CD4-positive, alpha-beta memory T cell (primary cell): ENCODE measurements at regions not wholly inside any gene's neighbourhood (a gene's known extent, or its start where the extent isn't known, plus 50 kb on each side); places are given as distances from the start of the nearest gene placed in this dataset.
"Not testable (repeated sequence)": the region's sequence is repeated elsewhere in the genome, so short reads cannot be mapped to it uniquely, and the experiment has no call there.

Source experiments
- CTCF ChIA-PET: fragments of 350-600 bp; sonication (Branson Sonifier 250); formaldehyde crosslinking; loops from one replicate; lab custom pipeline; 2021; ENCODE audit warnings: inconsistent platforms; ENCODE audit not compliant: partially characterized antibody; lab: Charles Lee
- POLR2A ChIA-PET: fragments of 350-600 bp; sonication (Branson Sonifier 250); formaldehyde crosslinking; loops from one replicate; lab custom pipeline; 2021; ENCODE audit not compliant: partially characterized antibody; lab: Charles Lee
- DNase-seq, 5 donors: peaks; one replicate each; pipeline versions ENCODE4 v3.0.0 to v3.0.0-alpha.2; 2020 to 2022; ENCODE audit warnings: mixed read lengths in 1 of 5
- H3K27ac ChIP-seq: one replicate; pipeline ENCODE4 v1.7.0; 2013; ENCODE audit warnings: low read depth, low read length
- H3K27me3 ChIP-seq: 2 replicates; pipeline ENCODE4 v1.7.0; 2013; ENCODE audit warnings: mild to moderate bottlenecking, low read length, moderate library complexity; ENCODE audit not compliant: insufficient read depth
- H3K36me3 ChIP-seq: 2 replicates; pipeline ENCODE4 v1.7.0; 2013; ENCODE audit warnings: mild to moderate bottlenecking, low read length, moderate library complexity; ENCODE audit not compliant: insufficient read depth
- H3K4me1 ChIP-seq: 2 replicates; pipeline ENCODE4 v1.7.0; 2013; ENCODE audit warnings: mild to moderate bottlenecking, low read length, moderate library complexity; ENCODE audit not compliant: insufficient read depth
- H3K4me3 ChIP-seq, 2 donors: one replicate each; pipeline ENCODE4 v1.7.0; 2013; ENCODE audit warnings: low read length in 2 of 2, mild to moderate bottlenecking in 1 of 2
- H3K9me3 ChIP-seq, 2 donors: one replicate each; pipeline ENCODE4 v1.7.0; 2013; ENCODE audit warnings: low read length in 2 of 2, control low read depth in 1 of 2; ENCODE audit not compliant: control insufficient read depth in 1 of 2
- H3K27ac Mint-ChIP-seq, 7 donors: one replicate each; pipeline ENCODE4 v1.8.0; 2020 to 2021; ENCODE audit warnings: mixed read lengths in 7 of 7, mild to moderate bottlenecking in 6 of 7, inconsistent platforms in 3 of 7, moderate library complexity in 3 of 7
- H3K27me3 Mint-ChIP-seq, 2 donors: one replicate each; pipeline ENCODE4 v1.8.0; 2020 to 2021; ENCODE audit warnings: mixed read lengths in 2 of 2
- H3K36me3 Mint-ChIP-seq, 2 donors: one replicate each; pipeline ENCODE4 v1.8.0; 2020 to 2021; ENCODE audit warnings: mixed read lengths in 2 of 2, inconsistent platforms in 1 of 2, mild to moderate bottlenecking in 1 of 2
- H3K4me1 Mint-ChIP-seq, 4 donors: one replicate each; pipeline ENCODE4 v1.8.0; 2020 to 2021; ENCODE audit warnings: mixed read lengths in 4 of 4, mild to moderate bottlenecking in 1 of 4
- H3K4me3 Mint-ChIP-seq, 8 donors: one replicate each; pipeline ENCODE4 v1.8.0; 2020 to 2021; ENCODE audit warnings: mixed read lengths in 8 of 8, mild to moderate bottlenecking in 7 of 8, moderate library complexity in 6 of 8, inconsistent platforms in 3 of 8
- H3K9me3 Mint-ChIP-seq, 8 donors: one replicate each; pipeline ENCODE4 v1.8.0; 2020 to 2021; ENCODE audit warnings: mixed read lengths in 8 of 8, mild to moderate bottlenecking in 5 of 8, inconsistent platforms in 3 of 8, moderate library complexity in 1 of 8
- intact Hi-C: fragments of 100-400 bp; cut with micrococcal nuclease; formaldehyde crosslinking; loops from one replicate; pipeline ENCODE4 v1.15.1; 2023

DNA sequence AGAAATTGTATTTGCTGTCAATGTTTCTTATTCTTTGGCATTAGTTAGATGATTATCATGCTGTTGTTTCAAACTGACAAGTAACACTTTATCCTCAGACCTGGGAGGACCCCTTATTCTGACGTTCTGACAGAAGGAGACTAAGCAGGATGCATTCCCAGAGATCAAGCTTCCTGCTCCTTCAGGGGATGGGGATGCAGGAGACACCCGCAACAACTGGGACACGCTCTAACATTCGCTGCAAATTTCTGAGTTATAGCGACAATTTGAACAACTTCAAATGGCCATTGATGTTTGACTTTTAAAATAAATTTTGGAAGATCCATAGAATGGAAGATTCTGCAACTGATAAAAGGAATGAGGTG, 69.0 kb upstream of the ZNF184 start:
- intact Hi-C loops, result loop anchor here (10.0 kb wide), 1 partner anchor 133 kb away; no protein-coding TSS in a partner anchor
- POLR2A ChIA-PET, result no interaction called here

GRCh38 chr6:27541212-27541932, 68.5 kb upstream of the ZNF184 start:
- POLR2A ChIA-PET, result no interaction called here

More for the DNA sequence above, 69.0 kb upstream of the ZNF184 start:
- H3K27me3 ChIP-seq, result peaks cover 44% of the 10 kb centered on the region
- H3K9me3 ChIP-seq, result peaks cover 0 to 2% of the 10 kb centered on the region in 2 donors
- no peak overlapping the region for H3K4me3 ChIP-seq
- H3K36me3 Mint-ChIP-seq, result no peaks in the 10 kb centered on the region
- no peak overlapping the region for H3K27ac ChIP-seq
- H3K9me3 Mint-ChIP-seq, result peaks cover 0 to 56% (median 30%) of the 10 kb centered on the region in 8 donors
- no peak overlapping the region for H3K27ac Mint-ChIP-seq
- CTCF ChIA-PET, result no interaction called here
- peaks cover 14% of the 10 kb centered on the region for H3K4me1 ChIP-seq
- peaks cover 70 to 75% of the 10 kb centered on the region in 2 donors for H3K27me3 Mint-ChIP-seq
- no peak for DNase-seq
- H3K4me1 Mint-ChIP-seq, result peaks cover 0 to 14% (median 10%) of the 10 kb centered on the region in 4 donors
- H3K4me3 Mint-ChIP-seq, result no peak overlapping the region
- no peaks in the 10 kb centered on the region for H3K36me3 ChIP-seq

DNA sequence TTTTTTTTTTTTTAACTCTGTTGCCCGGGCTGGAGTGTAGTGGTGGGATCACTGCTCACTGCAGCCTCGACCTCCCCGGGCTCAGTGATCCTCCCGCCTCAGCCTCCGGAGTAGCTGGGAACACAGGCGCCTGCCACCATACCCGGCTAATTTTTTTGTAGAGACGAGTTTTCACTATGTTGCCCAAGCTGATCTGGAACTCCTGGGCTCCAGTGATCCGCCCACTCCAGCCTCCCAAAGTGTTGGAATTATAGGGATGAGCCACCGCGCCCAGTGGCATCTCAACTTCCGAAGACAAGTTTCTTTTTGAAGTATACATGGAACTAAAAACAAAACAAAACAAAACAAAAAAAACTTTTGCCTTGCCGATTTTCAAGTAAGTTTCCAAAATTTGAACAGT, 66.6 kb upstream of the ZNF184 start:
- H3K27me3 ChIP-seq, result peaks cover 20% of the 10 kb centered on the region
- intact Hi-C loops, result no loop called here
- H3K36me3 Mint-ChIP-seq, result no peaks in the 10 kb centered on the region
- peaks cover 0 to 34% (median 12%) of the 10 kb centered on the region in 8 donors for H3K9me3 Mint-ChIP-seq
- peaks cover 0 to 2% of the 10 kb centered on the region in 2 donors for H3K9me3 ChIP-seq
- H3K27me3 Mint-ChIP-seq, result peaks cover 54 to 59% of the 10 kb centered on the region in 2 donors
- H3K27ac Mint-ChIP-seq, result no peak overlapping the region
- no peaks in the 10 kb centered on the region for H3K36me3 ChIP-seq
- no peak for DNase-seq
- H3K4me3 ChIP-seq, result no peak overlapping the region
- no peak overlapping the region for H3K27ac ChIP-seq
- ChIA-PET CTCF (no interaction called here), POLR2A (no interaction called here)
- H3K4me3 Mint-ChIP-seq, result no peak overlapping the region
- H3K4me1 ChIP-seq, result peaks cover 1% of the 10 kb centered on the region
- H3K4me1 Mint-ChIP-seq, result peaks cover 0 to 1% (median under 1%) of the 10 kb centered on the region in 4 donors

More at GRCh38 chr6:27541212-27541932, 68.5 kb upstream of the ZNF184 start:
- Mint-ChIP-seq H3K27me3 (peaks cover 64 to 70% of the 10 kb centered on the region in 2 donors), H3K9me3 (peaks cover 0 to 51% (median 26%) of the 10 kb centered on the region in 8 donors), H3K36me3 (no peaks in the 10 kb centered on the region), H3K27ac (no peak overlapping the region), H3K4me1 (peaks cover 0 to 14% (median 10%) of the 10 kb centered on the region in 4 donors), H3K4me3 (peak overlapping the region in 1 of 8 donors; percentile 0)
- no peak overlapping the region for H3K4me3 ChIP-seq
- CTCF ChIA-PET, result no interaction called here
- H3K9me3 ChIP-seq, result peaks cover 0 to 2% of the 10 kb centered on the region in 2 donors
- H3K27ac ChIP-seq, result no peak overlapping the region
- H3K4me1 ChIP-seq, result peaks cover 14% of the 10 kb centered on the region
- DNase-seq, result no peak
- H3K27me3 ChIP-seq, result peaks cover 39% of the 10 kb centered on the region
- H3K36me3 ChIP-seq, result no peaks in the 10 kb centered on the region
- intact Hi-C loops, result loop anchor here (10.0 kb wide), 1 partner anchor 133 kb away; no protein-coding TSS in a partner anchor

DNA sequence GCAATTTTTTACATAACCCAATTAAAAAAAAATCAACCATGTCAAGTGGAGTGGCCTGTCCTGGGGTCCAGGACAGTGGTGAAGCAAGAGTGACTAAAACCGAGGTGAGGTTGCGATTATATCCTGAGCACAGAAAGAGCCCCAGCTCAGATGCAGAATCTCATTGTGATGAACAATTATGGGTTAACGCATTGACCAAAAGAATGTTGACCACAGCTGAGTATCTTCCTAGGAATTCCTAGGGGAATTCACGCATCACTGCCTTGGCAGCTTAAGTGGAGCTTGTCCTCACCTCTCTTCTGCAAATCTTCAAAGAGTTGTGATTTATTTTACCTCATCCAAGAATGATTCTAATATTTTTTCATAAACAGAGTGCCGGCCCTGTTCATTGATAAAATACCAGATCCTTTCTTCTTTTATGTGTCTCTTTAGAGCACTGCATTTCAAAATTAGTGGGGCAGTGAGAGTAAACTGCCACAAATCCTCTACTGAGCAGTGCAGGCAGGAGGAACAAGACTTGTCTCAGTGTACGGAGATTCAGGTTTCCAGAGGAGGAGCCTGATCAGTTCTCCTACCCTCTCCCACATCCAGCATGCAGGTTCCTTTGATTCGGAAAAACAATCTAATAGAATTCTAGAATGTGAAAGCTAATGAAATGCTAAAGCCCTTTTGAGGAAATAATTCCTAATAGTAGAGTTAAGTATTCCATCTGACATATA, 60.1 kb upstream of the ZNF184 start:
- H3K27me3 ChIP-seq, result no peaks in the 10 kb centered on the region
- no peak overlapping the region for H3K27ac ChIP-seq
- H3K4me3 ChIP-seq, result no peak overlapping the region
- H3K9me3 ChIP-seq, result no peaks in the 10 kb centered on the region
- CTCF ChIA-PET, result interaction anchor here (1.0 kb wide), 1 partner anchor 15 kb away, joined by 4 read pairs; no protein-coding TSS in a partner anchor
- Mint-ChIP-seq H3K4me1 (no peaks in the 10 kb centered on the region), H3K27me3 (peaks cover 32 to 53% of the 10 kb centered on the region in 2 donors), H3K36me3 (no peaks in the 10 kb centered on the region), H3K9me3 (peaks cover 0 to 5% (median 0%) of the 10 kb centered on the region in 8 donors), H3K4me3 (no peak overlapping the region), H3K27ac (no peak overlapping the region)
- POLR2A ChIA-PET, result no interaction called here
- intact Hi-C loops, result no loop called here
- H3K4me1 ChIP-seq, result no peaks in the 10 kb centered on the region
- H3K36me3 ChIP-seq, result no peaks in the 10 kb centered on the region
- DNase-seq, result no peak

GRCh38 chr6:27531772-27532459, 59.0 kb upstream of the ZNF184 start:
- Histone ChIP-seq H3K27ac (no peak overlapping the region), H3K36me3 (no peaks in the 10 kb centered on the region), H3K27me3 (no peaks in the 10 kb centered on the region), H3K9me3 (no peaks in the 10 kb centered on the region), H3K4me3 (no peak overlapping the region), H3K4me1 (no peaks in the 10 kb centered on the region)
- no peak for DNase-seq
- no peaks in the 10 kb centered on the region for H3K4me1 Mint-ChIP-seq
- no peak overlapping the region for H3K27ac Mint-ChIP-seq
- no peak overlapping the region for H3K4me3 Mint-ChIP-seq
- H3K9me3 Mint-ChIP-seq, result peaks cover 0 to 5% (median 0%) of the 10 kb centered on the region in 8 donors
- POLR2A ChIA-PET, result interaction anchor here (1.0 kb wide), 1 partner anchor 13 kb away, joined by 4 read pairs; no protein-coding TSS in a partner anchor
- no peaks in the 10 kb centered on the region for H3K36me3 Mint-ChIP-seq
- CTCF ChIA-PET, result interaction anchor here (0.6 to 1.0 kb wide), 2 partner anchors 14 to 178 kb away, joined by 4 read pairs; no protein-coding TSS in a partner anchor
- intact Hi-C loops, result no loop called here
- H3K27me3 Mint-ChIP-seq, result peaks cover 25 to 48% of the 10 kb centered on the region in 2 donors

DNA sequence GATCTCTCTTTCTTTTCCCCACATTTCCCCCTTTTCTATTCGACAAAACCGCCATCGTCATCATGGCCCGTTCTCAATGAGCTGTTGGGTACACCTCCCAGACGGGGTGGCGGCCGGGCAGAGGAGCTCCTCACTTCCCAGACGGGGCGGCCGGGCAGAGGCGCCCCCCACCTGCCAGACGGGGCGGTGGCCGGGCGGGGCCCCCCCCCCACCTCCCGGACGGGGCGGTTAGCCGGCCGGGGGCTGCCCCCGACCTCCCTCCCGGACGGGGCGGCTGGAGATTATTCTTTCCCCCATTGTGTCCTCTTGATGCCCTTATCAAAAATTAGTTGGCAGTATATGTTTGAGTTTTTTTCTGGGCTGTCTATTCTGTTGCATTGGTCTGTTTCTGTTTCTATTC, 56.9 kb upstream of the ZNF184 start:
- H3K27me3 Mint-ChIP-seq, result peaks cover 18 to 39% of the 10 kb centered on the region in 2 donors
- H3K4me1 ChIP-seq, H3K27ac Mint-ChIP-seq, H3K4me3 ChIP-seq, H3K9me3 Mint-ChIP-seq, H3K36me3 Mint-ChIP-seq, H3K27ac ChIP-seq, POLR2A ChIA-PET, H3K36me3 ChIP-seq, DNase-seq, H3K27me3 ChIP-seq, intact Hi-C loops, CTCF ChIA-PET, H3K4me3 Mint-ChIP-seq, H3K9me3 ChIP-seq, H3K4me1 Mint-ChIP-seq: not testable (repeated sequence)

DNA sequence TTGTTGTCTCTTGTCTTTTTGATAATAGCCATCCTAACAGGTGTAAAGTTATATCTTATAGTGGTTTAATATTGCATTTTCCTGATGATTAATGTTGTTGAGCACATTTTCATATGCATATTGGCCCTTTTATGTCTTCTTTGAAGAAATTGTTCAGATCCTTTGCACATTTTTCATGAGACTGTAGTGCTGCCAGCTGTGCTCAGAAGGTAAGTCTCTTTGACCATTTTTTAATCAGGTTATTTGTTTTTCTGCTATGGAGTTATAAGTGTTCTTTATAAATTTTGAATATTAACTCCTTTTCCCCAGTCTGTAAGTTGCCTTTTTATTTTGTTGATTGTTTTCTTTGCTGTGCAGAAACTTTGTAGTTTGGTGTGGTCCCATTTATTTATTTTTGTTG, 55.8 kb upstream of the ZNF184 start:
- DNase-seq, result no peak
- ChIA-PET POLR2A (no interaction called here), CTCF (no interaction called here)
- Mint-ChIP-seq H3K36me3 (no peaks in the 10 kb centered on the region), H3K4me3 (no peak overlapping the region), H3K27me3 (peaks cover 19 to 36% of the 10 kb centered on the region in 2 donors), H3K27ac (no peak overlapping the region), H3K4me1 (no peaks in the 10 kb centered on the region), H3K9me3 (peaks cover 0 to 5% (median 0%) of the 10 kb centered on the region in 8 donors)
- intact Hi-C loops, result no loop called here
- no peaks in the 10 kb centered on the region for H3K27me3 ChIP-seq
- H3K36me3 ChIP-seq, result no peaks in the 10 kb centered on the region
- no peaks in the 10 kb centered on the region for H3K4me1 ChIP-seq
- H3K4me3 ChIP-seq, result no peak overlapping the region
- no peak overlapping the region for H3K27ac ChIP-seq
- H3K9me3 ChIP-seq, result no peaks in the 10 kb centered on the region
